Left kidney (tissue), 1 donor: ENCODE measurements at regions not wholly inside any gene's neighbourhood (a gene's known extent, or its start where the extent isn't known, plus 50 kb on each side); places are given as distances from the start of the nearest gene placed in this dataset.

Experiments
- DNase-seq: peaks from one replicate; pipeline ENCODE4 v3.0.0-alpha.2; 2013

- no peak for DNase-seq
These were observed 226.9 kb downstream of the MN1 start for GRCh38 chr22:27574651-27575050.

- no peak for DNase-seq
These were observed 226.2 kb downstream of the MN1 start for GRCh38 chr22:27575348-27575747.

DNA sequence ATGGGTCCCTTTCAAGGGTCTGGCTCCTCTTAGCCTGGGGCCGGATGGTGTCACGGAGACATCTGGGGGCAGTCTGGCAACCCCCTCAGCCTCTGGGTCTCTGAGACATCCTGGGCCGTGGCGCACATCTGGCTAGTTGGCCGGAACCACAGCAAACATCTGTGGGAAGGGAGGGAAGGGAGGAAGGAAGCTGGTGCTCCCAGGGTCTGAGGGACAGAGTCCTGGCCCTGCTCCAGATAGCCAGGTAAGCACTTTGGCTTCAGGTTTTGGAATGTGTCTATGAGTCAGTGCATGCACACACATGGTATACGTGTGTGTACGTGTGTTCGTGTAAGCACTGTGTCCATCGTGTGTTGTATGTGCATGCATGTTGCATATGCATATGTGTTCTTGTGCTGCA, 225.1 kb downstream of the MN1 start:
- DNase-seq: no peak

GRCh38 chr22:27576815-27577573, 224.6 kb downstream of the MN1 start:
- DNase-seq: peak; percentile 82

- DNase-seq: no peak
These were observed 224.0 kb downstream of the MN1 start for GRCh38 chr22:27577574-27577969.

DNA sequence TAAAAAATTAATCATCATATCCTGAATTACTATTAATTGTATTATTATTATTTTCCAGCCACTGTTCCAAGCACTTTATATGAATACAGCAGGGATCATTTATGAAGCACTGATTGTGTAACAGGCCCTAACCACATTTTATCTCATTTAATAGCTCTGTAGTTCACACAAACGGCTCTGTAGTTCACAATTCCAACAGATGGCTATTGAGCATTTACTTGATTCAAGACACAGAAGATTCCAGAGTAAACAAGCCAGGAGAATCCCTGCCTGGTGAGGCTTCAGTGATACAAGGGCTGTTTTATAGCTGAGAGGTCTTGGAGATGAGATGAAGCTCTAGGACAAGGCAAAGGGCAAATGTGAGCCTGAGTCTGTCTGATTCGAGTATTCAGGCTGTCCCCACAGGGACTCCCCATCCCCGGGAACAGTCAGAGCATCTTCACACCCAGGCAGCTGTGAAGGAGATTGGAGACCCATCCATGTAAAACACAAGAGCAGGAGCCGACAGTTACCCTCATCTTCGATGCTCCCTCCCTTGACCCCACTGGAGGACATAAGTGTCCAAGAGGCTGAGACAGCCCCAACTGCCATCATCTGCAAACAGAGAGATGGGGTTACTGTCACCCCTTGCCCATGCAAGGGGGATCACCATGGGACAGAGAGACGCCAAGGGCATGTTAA, 222.5 kb downstream of the MN1 start:
- no peak for DNase-seq

DNA sequence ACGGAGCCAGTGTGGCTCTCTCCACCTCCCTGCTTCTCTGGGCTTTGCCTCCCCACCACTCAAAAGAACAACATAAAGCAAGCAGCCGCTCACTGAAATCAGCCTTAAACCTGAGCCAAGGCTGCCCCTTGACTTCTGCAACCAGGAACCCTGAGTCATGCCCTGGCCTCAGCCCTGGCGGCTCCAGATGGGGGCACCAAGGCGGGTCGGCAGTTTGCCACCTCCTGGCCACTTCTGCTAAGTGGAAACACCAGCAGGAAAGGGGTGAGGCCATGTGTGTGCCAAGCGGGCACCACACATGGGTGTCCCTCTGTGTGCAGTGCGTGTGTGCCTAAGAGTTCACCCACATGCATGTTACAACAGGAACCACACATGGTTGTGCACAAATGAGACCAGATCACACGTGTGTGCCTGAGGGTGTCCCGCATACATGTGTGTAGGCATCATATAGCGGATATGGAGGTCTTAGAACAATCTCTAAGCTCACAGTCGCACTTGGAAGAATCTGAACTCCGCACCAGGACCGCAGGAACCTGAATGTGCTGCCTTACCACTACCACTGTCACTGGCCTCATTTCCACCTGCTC, 221.2 kb downstream of the MN1 start:
- DNase-seq: no peak

GRCh38 chr22:27581236-27581635, 220.3 kb downstream of the MN1 start:
- DNase-seq: no peak

DNA sequence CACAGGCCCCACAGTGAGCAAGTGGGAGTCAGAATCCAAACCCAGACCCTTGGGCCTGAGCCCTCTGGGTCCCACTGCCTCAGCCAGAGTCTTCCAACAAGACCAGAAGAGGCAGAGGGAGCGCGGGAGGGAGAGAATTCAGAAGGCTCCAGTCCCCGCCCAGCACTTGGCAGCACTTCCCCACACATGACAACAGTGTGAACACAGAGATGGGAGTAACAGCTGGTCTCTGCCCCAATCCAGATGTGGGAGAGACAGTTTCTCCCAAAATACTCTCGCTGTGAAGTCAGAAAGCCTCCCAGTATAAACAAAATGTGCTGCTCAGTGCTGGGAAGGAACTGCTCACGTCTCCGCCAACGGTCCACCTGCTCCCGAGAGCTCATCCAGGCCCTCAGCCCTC, 219.9 kb downstream of the MN1 start:
- peak; percentile 70 for DNase-seq

- no peak for DNase-seq
These were observed 217.7 kb downstream of the MN1 start for GRCh38 chr22:27583856-27584255.

DNA sequence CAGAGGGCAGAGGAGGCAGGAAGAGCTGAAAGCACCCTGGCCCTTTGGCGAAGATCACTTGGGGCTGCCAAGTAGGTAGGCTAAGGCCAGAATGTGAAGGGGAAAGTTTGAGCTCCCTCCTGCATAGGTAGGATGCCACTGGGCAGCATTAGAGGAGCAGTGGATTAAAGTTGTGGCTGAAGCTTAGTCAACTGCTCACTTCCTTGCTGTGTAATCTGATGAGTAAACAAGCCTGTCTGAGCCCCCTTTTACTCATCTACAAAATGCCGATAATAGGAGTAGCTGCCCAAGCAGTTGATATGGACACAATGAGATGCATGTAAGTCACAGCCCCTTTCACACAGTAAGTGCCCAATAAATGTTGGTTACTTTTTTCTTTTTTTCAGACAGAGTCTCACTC, 216.4 kb downstream of the MN1 start:
- DNase-seq: no peak

DNA sequence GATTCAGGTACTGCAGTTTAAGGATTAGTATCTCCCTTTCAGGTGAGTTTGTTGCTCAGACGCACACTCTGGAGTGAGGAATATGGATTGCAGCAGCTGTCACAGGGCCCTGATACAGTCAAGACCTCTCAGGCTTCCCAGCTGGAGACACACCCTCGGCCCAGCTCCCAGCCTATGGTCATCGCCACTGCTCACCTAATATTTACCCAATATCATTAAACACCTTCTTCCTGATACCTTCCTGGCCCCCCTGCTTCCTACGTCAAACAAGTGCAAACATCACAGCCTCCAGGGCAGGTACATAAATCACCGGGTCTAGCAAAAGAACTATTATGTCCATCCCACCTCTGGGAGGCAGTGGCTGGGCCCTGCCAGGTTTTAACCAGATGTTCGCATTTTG, 213.3 kb downstream of the MN1 start:
- no peak for DNase-seq

- no peak for DNase-seq
These were observed 212.6 kb downstream of the MN1 start for GRCh38 chr22:27588915-27589314.

GRCh38 chr22:27591060-27591459, 210.5 kb downstream of the MN1 start:
- DNase-seq: no peak

DNA sequence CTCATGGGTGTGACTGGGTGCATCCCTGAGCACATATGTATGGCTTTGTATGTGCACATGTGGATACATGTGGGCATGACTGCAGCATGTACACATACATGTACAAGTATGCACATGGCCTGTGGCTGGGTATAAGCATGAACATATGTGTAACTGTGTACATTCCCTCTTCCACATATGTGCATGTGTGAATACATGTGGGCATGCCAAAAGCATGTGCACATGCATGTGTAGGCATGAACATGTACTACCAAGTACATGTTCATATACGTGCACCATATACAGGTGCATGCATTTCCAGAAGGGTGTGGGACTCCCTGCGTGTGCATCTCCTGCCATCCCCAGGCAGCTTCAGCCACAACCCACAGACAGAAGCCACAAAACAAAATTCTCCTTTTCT, 208.2 kb downstream of the MN1 start:
- DNase-seq: no peak

- DNase-seq: no peak
These were observed 207.5 kb downstream of the MN1 start for GRCh38 chr22:27594020-27594419.

- no peak for DNase-seq
These were observed 207.0 kb downstream of the MN1 start for GRCh38 chr22:27594474-27595134.

DNA sequence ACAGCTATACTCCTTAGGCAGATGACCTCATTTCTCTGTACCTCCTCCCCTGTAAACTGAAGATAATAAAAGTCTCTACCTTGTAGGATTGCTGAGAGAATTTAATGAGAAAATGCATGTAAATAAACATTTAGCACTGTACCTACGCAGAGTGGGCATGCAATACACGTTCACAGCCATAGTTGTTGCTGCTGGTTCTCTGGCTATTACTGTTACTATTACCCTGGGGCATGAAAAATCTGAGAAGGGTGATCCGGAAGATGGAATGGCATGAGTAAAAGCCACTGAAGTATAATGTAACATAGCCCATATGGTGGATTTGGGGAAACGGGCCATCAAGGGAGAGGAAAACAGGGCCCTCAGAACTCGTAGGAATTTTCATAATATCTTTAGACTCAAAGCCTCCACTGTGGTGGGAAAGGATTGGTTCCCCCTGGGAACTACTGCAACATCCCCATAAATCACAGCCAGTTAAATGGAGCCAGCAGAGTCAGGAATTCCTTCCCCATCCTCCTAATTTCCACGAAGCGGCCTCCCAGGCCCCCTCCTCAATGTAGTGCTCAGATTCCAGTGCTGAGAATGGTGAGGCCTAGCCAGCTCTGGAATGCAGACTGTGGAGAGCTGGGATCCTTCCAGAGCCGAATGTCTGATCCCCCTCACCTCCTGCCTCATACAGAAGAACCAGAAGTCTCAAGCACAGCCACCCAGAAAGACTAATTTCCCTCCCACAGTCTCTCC, 205.3 kb downstream of the MN1 start:
- no peak for DNase-seq

- no peak for DNase-seq
These were observed 203.7 kb downstream of the MN1 start for GRCh38 chr22:27597703-27598444.

DNA sequence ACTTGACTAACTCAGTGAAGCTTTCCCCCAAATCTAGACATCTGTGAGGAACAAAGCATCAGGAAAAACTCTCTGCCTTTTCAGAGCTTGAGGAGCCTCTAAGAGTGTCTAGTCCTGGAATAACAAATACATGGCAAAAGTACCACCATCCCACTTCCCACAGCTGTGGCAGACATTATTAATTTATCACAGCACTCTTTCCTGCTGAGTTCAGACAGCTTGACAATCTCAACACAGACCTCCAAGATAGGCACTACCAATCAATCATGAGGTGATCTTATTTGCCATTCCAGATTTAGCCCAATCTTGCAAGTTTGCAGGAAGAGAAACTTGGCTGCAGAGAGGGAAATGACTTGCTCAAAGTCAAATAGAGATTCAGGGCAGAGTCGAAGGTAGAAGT, 202.8 kb downstream of the MN1 start:
- DNase-seq: no peak

DNA sequence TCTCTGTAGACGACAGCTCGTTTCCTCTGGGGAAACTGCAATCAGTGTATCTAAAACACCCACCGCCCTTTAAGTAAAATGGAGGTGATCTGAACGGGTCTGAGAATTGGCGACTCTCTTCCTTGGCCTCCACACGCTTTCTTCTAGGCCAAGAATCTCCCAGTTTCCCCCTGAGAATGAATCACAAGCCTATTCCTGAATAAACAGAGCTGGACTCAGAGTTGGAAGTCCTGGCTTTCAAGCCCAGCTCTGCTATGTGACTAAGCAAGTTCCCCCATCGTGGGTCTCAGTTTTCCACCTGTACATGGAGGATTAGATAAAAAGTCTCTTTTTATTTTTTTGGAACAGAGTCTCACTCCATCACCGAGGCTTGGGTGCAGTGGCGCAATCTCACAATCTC, 200.4 kb downstream of the MN1 start:
- DNase-seq: no peak

- DNase-seq: no peak
These were observed 199.2 kb downstream of the MN1 start for GRCh38 chr22:27602390-27602789.
